HepG2 (cell line): ENCODE measurements at regions not wholly inside any gene's neighbourhood (a gene's known extent, or its start where the extent isn't known, plus 50 kb on each side); places are given as distances from the start of the nearest gene placed in this dataset.

Source experiments
- CHD2 ChIP-seq: IDR thresholded peaks from 2 replicates; pipeline ENCODE4 v1.6.1; 2011; ENCODE audit warnings: low read depth, low read length, improper control_type of control experiment
- DNMT1 ChIP-seq: sonication (generic); formaldehyde crosslinking; IDR thresholded peaks from 2 replicates; pipeline ENCODE4 v1.5.1; 2020; ENCODE audit warnings: mild to moderate bottlenecking, missing genetic modification reagents
- EP300 ChIP-seq, 3 experiments: sonication (generic) in 1 of 3; formaldehyde crosslinking in 1 of 3; IDR thresholded peaks; 2 replicates each; pipeline versions ENCODE4 v1.5.1 to v1.6.1; 2011 to 2020; ENCODE audit warnings: low read depth in 2 of 3, low read length in 2 of 3, borderline replicate concordance in 1 of 3, improper control_type of control experiment in 1 of 3, mild to moderate bottlenecking in 1 of 3, missing genetic modification reagents in 1 of 3, moderate library complexity in 1 of 3
- FOXK2 ChIP-seq: fragments of 450-650 bp; IDR thresholded peaks from 2 replicates; pipeline ENCODE4 v1.6.1; 2016
- HHEX ChIP-seq: IDR thresholded peaks from 2 replicates; pipeline ENCODE4 v1.6.1; 2016; ENCODE audit warnings: control low read depth
- HIVEP1 ChIP-seq: sonication (generic); formaldehyde crosslinking; IDR thresholded peaks from 2 replicates; pipeline ENCODE4 v1.4.0; 2020; ENCODE audit warnings: mild to moderate bottlenecking, missing genetic modification reagents
- JUN ChIP-seq: sonication (generic); formaldehyde crosslinking; IDR thresholded peaks from 2 replicates; pipeline ENCODE4 v1.4.0; 2020; ENCODE audit warnings: mild to moderate bottlenecking, missing genetic modification reagents
- KDM6A ChIP-seq: IDR thresholded peaks from 2 replicates; pipeline ENCODE4 v1.6.1; 2016; ENCODE audit warnings: low read depth
- MED1 ChIP-seq: sonication (generic); formaldehyde crosslinking; IDR thresholded peaks from 2 replicates; pipeline ENCODE4 v1.4.0; 2020; ENCODE audit warnings: missing genetic modification reagents
- MEIS1 ChIP-seq: sonication (generic); formaldehyde crosslinking; IDR thresholded peaks from 2 replicates; pipeline ENCODE4 v1.9.0; 2021; ENCODE audit warnings: mild to moderate bottlenecking, missing genetic modification reagents, moderate library complexity, borderline replicate concordance
- MIXL1 ChIP-seq: IDR thresholded peaks from 2 replicates; pipeline ENCODE4 v1.6.1; 2016
- MTA1 ChIP-seq: sonication (generic); formaldehyde crosslinking; IDR thresholded peaks from 2 replicates; pipeline ENCODE4 v1.4.0; 2020; ENCODE audit warnings: missing genetic modification reagents, mild to moderate bottlenecking, borderline replicate concordance
- NFE2L1 ChIP-seq: sonication (generic); formaldehyde crosslinking; IDR thresholded peaks from 2 replicates; pipeline ENCODE4 v1.4.0; 2020; ENCODE audit warnings: missing genetic modification reagents, mild to moderate bottlenecking, borderline replicate concordance
- NR1H2 ChIP-seq: sonication (generic); formaldehyde crosslinking; IDR thresholded peaks from 2 replicates; pipeline ENCODE4 v1.8.1; 2022; ENCODE audit warnings: low read depth, missing genetic modification reagents, borderline replicate concordance
- PCBP2 ChIP-seq: fragments of 200-400 bp; formaldehyde crosslinking; optimal IDR thresholded peaks from 2 replicates; pipeline ENCODE3; 2018; ENCODE audit warnings: low read length, low read depth; ENCODE audit not compliant: poor library complexity, severe bottlenecking
- PHF8 ChIP-seq: sonication (generic); formaldehyde crosslinking; IDR thresholded peaks from 2 replicates; pipeline ENCODE4 v1.5.0; 2020; ENCODE audit warnings: missing genetic modification reagents
- PRPF4 ChIP-seq: fragments of 200-400 bp; formaldehyde crosslinking; IDR thresholded peaks from 2 replicates; pipeline ENCODE4 v1.6.1; 2016; ENCODE audit warnings: low read length, low read depth; ENCODE audit not compliant: poor library complexity, severe bottlenecking
- SRY ChIP-seq: sonication (generic); formaldehyde crosslinking; IDR thresholded peaks from 2 replicates; pipeline ENCODE4 v1.8.0; 2022; ENCODE audit warnings: mild to moderate bottlenecking, missing genetic modification reagents
- ZNF10 ChIP-seq: sonication (generic); formaldehyde crosslinking; IDR thresholded peaks from 2 replicates; pipeline ENCODE4 v1.4.0; 2020; ENCODE audit warnings: mild to moderate bottlenecking, low read depth, missing genetic modification reagents, borderline replicate concordance
- ZNF251 ChIP-seq: sonication (generic); formaldehyde crosslinking; IDR thresholded peaks from 2 replicates; pipeline ENCODE4 v1.9.0; 2021; ENCODE audit warnings: mild to moderate bottlenecking, missing genetic modification reagents
- ZNF343 ChIP-seq: sonication (generic); formaldehyde crosslinking; IDR thresholded peaks from 2 replicates; pipeline ENCODE4 v1.4.0; 2020; ENCODE audit warnings: mild to moderate bottlenecking, missing genetic modification reagents
- ZNF362 ChIP-seq: sonication (generic); formaldehyde crosslinking; IDR thresholded peaks from 2 replicates; pipeline ENCODE4 v1.4.0; 2020; ENCODE audit warnings: missing genetic modification reagents, mild to moderate bottlenecking, borderline replicate concordance
- ZNF644 ChIP-seq: IDR thresholded peaks from 2 replicates; pipeline ENCODE4 v1.6.1; 2016; ENCODE audit warnings: low read depth
- TF ChIP-seq, protein P1 (sequence below): sonication (generic); formaldehyde crosslinking; IDR thresholded peaks from 2 replicates; pipeline ENCODE4 v1.5.1; 2020; ENCODE audit warnings: mild to moderate bottlenecking, moderate library complexity, missing genetic modification reagents
- TF ChIP-seq, protein P2 (sequence below): IDR thresholded peaks from 2 replicates; pipeline ENCODE4 v1.4.0; 2020; ENCODE audit warnings: mild to moderate bottlenecking, missing genetic modification reagents
- TF ChIP-seq, protein P3 (sequence below): IDR thresholded peaks from 2 replicates; pipeline ENCODE4 v1.6.1; 2012; ENCODE audit warnings: inconsistent platforms

GRCh38 chr17:71111460-71111859, 942.1 kb downstream of the KCNJ2 start (continued):
- TF ChIP-seq ZNF362 (CRISPR knock-in tag) (no peak), MTA1 (no peak), DNMT1 (CRISPR knock-in tag) (no peak), EP300 (IDR thresholded peaks at IDR 0.05; ENCODE audit: low read depth in 2 of 2, low read length in 2 of 2) (peak in 1 of 2 experiments; percentile 38; a peak in 1 of 4 replicates), EP300 (CRISPR knock-in tag; IDR thresholded peaks at IDR 0.05; ENCODE audit: borderline replicate concordance) (no peak), HIVEP1 (CRISPR knock-in tag) (no peak), MEIS1 (CRISPR knock-in tag) (no peak), NR1H2 (CRISPR knock-in tag) (no peak), ZNF644 (CRISPR knock-in tag) (no peak), NFE2L1 (CRISPR knock-in tag) (no peak), KDM6A (0 out of 2 replicates have a peak, but pooled peaks have one; percentile 32), ZNF343 (no peak), PRPF4 (no peak), JUN (CRISPR knock-in tag) (no peak), PCBP2 (no peak), PHF8 (CRISPR knock-in tag) (no peak), ZNF251 (CRISPR knock-in tag) (no peak), MIXL1 (CRISPR knock-in tag) (0 out of 2 replicates have a peak, but pooled peaks have one; percentile 6), HHEX (CRISPR knock-in tag) (no peak), SRY (CRISPR knock-in tag) (no peak), FOXK2 (no peak), MED1 (CRISPR knock-in tag) (0 out of 2 replicates have a peak, but pooled peaks have one; percentile 15), CHD2 (no peak), ZNF10 (CRISPR knock-in tag) (no peak)
- TF ChIP-seq, protein P1, sequence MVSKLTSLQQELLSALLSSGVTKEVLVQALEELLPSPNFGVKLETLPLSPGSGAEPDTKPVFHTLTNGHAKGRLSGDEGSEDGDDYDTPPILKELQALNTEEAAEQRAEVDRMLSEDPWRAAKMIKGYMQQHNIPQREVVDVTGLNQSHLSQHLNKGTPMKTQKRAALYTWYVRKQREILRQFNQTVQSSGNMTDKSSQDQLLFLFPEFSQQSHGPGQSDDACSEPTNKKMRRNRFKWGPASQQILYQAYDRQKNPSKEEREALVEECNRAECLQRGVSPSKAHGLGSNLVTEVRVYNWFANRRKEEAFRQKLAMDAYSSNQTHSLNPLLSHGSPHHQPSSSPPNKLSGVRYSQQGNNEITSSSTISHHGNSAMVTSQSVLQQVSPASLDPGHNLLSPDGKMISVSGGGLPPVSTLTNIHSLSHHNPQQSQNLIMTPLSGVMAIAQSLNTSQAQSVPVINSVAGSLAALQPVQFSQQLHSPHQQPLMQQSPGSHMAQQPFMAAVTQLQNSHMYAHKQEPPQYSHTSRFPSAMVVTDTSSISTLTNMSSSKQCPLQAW (CRISPR knock-in tag) = no peak
- TF ChIP-seq, protein P2, sequence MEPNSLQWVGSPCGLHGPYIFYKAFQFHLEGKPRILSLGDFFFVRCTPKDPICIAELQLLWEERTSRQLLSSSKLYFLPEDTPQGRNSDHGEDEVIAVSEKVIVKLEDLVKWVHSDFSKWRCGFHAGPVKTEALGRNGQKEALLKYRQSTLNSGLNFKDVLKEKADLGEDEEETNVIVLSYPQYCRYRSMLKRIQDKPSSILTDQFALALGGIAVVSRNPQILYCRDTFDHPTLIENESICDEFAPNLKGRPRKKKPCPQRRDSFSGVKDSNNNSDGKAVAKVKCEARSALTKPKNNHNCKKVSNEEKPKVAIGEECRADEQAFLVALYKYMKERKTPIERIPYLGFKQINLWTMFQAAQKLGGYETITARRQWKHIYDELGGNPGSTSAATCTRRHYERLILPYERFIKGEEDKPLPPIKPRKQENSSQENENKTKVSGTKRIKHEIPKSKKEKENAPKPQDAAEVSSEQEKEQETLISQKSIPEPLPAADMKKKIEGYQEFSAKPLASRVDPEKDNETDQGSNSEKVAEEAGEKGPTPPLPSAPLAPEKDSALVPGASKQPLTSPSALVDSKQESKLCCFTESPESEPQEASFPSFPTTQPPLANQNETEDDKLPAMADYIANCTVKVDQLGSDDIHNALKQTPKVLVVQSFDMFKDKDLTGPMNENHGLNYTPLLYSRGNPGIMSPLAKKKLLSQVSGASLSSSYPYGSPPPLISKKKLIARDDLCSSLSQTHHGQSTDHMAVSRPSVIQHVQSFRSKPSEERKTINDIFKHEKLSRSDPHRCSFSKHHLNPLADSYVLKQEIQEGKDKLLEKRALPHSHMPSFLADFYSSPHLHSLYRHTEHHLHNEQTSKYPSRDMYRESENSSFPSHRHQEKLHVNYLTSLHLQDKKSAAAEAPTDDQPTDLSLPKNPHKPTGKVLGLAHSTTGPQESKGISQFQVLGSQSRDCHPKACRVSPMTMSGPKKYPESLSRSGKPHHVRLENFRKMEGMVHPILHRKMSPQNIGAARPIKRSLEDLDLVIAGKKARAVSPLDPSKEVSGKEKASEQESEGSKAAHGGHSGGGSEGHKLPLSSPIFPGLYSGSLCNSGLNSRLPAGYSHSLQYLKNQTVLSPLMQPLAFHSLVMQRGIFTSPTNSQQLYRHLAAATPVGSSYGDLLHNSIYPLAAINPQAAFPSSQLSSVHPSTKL (CRISPR knock-in tag) = peak; percentile 53
- TF ChIP-seq, protein P3, sequence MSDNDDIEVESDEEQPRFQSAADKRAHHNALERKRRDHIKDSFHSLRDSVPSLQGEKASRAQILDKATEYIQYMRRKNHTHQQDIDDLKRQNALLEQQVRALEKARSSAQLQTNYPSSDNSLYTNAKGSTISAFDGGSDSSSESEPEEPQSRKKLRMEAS = peak; percentile 32; the same call in 1 of the 2 replicates
